ENCODE measurements at regions not wholly inside any gene's neighbourhood (a gene's known extent, or its start where the extent isn't known, plus 50 kb on each side); places are given as distances from the start of the nearest gene placed in this dataset.

DNA sequence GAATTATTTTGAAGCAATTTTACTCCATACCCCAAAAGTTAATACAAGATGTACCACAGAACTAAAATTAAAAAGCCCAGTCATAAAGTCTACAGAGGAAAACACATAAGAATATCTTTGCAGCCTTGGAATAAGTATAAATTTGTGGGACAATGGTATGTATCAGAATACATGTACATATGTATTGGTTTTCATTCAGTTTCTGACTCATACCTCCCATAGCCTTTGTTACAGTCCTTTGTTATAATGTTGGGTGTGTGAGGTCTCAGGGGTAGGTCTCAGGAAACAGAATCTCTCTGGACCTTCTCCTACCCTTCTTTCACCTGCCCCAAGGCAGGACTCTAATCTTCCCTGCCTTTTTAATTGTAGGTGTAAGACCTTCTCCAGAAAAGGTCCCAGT is 1370.7 kb upstream of the CDH2 start:
- no peak for DNase-seq (ENCODE audit: low read depth, low spot score)
- H3K27ac ChIP-seq, result no peak overlapping the region

DNA sequence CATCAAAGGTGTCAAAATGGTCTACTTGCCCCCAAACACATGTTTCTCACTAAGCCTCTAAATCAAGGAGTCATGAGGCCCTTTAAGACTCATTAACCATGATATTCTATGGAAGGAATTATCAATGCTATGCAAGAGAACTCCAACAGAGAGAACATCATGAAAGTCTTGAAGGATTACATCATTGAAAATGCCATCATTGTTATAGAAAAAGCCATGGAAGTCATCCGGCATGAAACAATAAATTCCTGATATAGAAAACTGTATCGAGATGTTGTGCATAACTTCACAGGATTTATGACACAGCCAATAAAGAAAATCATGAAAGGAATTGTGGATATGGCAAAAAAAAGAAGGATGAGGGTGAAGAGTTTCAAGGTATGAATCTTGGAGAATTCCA is 1363.6 kb upstream of the CDH2 start:
- H3K27ac ChIP-seq, result no peak overlapping the region
- DNase-seq (ENCODE audit: low read depth, low spot score), result no peak

DNA sequence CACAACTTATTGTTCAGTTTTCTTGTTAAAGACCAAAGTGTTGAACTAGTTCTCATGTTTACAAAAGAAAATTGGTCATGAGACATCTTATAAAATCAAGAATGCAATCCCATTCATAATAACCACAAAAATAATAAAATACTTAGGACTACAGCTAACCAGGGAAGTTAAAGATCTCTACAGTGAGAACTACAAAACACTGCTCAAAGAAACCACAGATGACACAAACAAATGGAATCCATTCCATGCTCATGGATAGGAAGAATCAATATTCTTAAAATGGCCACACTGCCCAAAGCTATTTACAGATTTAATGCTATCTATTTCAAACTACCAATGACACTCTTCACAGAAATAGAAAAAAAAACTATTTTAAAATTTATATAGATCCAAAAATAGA is 1354.8 kb upstream of the CDH2 start:
- no peak for DNase-seq (ENCODE audit: low read depth, low spot score)
- no peak overlapping the region for H3K27ac ChIP-seq

DNA sequence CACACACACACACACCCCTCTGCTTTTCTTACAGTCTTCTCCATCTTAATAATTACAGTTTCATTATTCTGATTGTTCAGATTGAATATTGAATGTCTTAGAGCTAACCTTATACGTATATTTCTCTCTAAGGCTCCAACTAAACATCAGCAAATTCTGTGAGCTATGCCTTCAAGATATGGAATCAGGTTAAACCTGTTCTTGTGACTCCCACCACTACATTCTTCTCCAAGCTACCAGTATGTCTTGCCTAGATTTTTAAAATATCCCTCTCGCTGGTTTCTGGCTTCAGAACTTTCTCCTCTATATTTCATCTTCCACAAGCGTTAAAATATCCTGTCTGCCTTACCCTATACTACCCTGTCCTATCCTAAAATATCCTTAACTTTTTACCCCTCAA is 1346.4 kb upstream of the CDH2 start:
- no peak for DNase-seq (ENCODE audit: low read depth, low spot score)
- H3K27ac ChIP-seq, result no peak overlapping the region

DNA sequence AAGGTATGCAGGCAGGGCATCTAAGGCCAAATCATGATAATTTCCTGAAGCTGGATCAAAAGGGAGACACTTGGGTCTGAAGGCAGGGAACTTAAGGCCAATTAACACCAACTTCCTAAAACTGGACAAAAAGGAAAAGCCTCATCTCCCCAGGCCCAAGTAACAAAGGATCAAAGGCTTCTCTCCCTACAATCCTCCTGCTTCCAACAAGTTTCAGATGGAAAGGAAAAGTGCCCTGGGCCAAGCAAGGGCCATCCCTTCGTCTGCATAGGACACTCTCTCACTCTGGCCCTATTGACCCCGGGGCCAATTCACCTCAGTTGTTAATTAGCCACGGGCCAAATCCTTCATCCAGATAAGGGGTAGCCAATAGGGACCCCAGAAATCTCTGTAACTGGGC is 1335.8 kb upstream of the CDH2 start:
- no peak for DNase-seq (ENCODE audit: low read depth, low spot score)
- H3K27ac ChIP-seq, result no peak overlapping the region

DNA sequence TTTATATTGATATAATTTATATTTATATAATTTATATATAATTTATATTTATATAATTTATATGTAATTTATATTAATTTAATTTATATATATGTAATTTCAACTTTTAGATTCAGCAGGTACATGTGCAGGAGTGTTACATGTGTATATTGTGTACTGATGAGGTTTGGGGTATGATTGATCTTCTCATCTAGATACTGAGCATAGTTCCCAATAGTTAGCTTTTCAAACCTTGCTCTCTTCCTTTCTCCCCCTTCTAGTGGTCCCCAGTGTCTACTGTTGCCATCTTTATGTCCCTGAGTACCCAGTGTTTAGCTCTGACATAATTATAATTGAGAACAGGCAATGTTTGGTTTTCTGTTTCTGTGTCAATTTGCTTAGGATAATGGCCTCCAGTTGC is 1335.3 kb upstream of the CDH2 start:
- DNase-seq (ENCODE audit: low read depth, low spot score), result no peak
- H3K27ac ChIP-seq, result no peak overlapping the region

DNA sequence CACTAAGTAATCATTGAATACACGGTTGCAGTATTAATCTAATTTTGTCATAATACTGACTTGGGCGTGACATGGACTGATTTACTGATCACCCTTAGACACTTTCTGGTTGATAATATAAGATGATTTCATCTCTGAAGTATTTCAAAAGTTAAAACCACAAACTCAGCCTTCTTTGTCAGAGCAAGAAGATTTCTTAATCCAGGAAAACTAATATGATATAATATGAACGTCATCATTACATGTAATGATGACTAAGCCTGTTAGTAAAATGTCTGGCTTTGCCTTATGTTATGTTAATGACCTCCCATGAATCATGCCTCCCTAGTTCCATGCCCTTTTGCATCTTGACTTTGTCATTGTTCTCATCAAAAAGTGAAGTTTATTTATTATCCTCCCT is 1325.0 kb upstream of the CDH2 start:
- peak; percentile 83 for DNase-seq (ENCODE audit: low read depth, low spot score)

DNA sequence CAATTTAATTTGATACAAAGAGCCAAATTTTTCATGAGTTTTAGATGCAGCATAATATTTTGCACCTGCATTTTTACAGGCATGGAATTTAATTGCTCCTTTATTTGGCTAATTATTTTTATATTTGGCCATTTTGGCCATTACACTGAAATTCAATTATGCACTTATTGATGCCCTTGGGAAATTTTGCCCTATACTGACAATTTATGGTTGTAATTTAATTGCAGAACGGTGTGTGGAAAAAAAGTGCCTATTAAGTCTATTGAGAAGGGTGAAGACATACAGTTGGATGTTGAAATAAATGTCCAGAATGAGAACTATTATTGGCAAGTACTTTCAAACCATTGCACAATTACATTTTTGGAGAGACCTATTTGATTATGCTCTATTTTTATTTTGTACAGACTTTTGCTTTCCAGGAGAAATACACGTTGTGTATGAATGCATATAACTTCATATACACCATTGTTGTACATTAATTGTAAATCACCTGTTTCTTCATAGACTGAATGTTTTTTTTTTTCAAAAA is 1319.3 kb upstream of the CDH2 start:
- no peak for DNase-seq (ENCODE audit: low read depth, low spot score)
- H3K27ac ChIP-seq, result no peak overlapping the region

More for the DNA sequence above, 1325.0 kb upstream of the CDH2 start:
- peak overlapping the region; percentile 67 for H3K27ac ChIP-seq

DNA sequence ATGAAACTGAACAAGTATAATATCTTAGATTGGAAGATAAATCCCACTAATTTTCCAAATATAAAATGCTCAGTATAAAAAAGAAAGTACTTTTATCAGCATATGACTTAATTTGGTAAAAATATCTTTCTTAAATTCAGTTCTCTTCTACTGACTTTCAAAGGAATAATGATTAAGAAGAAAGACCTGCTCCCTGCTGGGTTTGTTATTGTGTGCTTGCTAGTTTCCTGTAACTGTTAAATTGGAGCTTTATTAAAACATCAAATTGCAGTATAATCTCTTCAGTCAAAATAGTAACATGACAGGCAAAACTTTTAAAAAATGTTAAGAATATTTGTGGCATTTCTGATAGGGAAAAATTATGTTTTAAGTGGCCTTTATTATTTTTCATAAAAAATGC is 1317.4 kb upstream of the CDH2 start:
- no peak for DNase-seq (ENCODE audit: low read depth, low spot score)
- no peak overlapping the region for H3K27ac ChIP-seq

DNA sequence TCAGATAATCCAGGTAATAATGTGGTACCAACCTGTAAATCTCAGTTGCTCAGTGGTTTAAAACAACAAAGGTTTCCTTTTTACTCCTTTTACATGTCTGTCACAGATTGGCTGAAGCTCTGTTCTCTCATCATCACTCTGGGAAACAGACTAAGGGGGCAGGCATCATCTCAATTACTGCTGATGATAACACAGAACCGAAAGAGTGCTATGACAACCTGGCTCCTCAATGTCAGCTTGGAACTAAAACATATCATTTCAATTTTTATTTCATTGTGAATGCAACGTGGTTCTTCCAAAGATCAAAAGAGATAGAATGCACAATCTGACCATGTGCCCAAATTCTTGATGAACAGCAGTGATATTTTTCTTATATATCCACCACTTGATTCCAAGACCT is 1315.0 kb upstream of the CDH2 start:
- H3K27ac ChIP-seq, result no peak overlapping the region
- DNase-seq (ENCODE audit: low read depth, low spot score), result no peak

DNA sequence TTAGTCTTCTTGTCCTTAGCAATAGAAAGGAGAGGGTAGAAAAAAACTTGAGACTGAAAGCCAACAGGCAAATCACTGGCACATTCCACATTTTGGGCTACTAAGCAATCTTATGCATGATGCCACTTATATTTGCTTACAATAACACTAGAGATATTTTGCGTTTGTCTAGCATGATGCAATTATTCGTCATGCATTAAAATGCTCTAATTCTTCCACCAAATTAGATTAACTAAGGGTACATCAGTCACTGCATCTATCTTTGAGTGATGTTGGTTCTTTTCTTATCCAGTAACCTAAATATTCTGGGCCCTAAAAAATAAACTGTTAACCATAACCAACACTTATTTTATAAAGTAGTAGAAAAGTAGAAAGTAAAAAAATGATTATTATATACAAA is 1311.7 kb upstream of the CDH2 start:
- no peak overlapping the region for H3K27ac ChIP-seq
- DNase-seq (ENCODE audit: low read depth, low spot score), result no peak

DNA sequence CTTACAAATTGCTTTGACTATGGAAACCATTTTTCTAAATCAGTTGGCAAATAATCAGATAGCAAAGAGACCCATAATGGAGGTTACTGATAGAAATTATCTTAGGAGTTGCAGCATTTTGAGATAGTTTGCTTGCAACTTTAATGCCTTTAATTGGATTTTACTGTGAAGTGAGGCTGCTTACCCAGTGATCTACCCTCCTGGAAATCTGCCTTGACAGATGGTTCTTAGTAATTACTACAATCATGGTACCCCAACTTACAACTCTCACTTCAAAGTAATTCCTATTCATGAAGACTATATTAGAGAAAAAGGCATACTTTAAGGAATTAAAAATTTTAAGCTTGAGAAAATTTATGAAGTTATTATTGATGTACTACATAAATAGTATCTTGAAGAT is 1288.6 kb upstream of the CDH2 start:
- H3K27ac ChIP-seq, result no peak overlapping the region
- no peak for DNase-seq (ENCODE audit: low read depth, low spot score)

DNA sequence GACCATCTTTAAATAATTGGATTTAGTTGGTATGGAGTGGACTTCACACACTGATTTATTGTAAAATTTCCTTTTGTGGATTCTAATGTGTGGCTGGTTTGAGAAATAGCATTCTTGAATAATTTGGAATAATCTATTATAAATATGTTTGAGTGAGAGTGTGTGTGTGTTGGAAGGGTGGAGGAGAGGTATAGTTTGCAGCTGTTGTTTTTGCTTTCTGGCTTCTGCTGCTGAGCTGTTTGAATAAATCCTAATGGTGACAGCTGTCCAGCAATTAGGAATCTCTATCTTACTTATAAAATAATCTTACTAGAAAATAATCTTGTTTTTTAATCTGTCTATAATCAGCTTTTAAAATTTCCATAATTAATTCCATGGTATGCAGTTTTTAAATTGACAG is 1283.0 kb upstream of the CDH2 start:
- H3K27ac ChIP-seq, result no peak overlapping the region
- no peak for DNase-seq (ENCODE audit: low read depth, low spot score)

DNA sequence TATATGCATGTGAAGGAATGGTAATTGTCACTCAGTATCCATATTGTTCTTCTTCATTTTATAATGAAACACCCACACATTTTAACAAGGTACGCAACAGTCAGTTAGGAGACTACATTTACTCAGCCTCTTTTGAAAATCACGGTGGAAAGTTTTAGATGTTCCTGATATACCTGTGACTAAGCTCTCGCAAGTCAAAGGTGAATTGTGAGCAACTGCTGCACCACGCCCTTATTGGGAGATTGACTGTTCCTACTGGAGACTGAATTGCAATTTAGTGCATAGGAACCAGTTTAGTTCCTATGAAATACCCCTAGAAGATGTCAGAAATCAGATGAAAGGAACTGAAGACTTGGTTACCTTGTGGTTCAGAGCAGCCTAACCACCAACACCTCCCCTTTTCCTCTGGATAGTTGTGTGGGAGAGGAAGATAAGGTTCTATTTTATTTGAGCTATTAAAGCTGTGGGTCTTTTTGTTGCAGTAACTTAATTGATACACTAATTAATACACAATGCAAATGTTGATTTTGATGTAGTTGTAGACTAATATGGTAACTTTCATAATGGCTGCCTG is 1280.5 kb upstream of the CDH2 start:
- no peak overlapping the region for H3K27ac ChIP-seq
- DNase-seq (ENCODE audit: low read depth, low spot score), result peak; percentile 49

DNA sequence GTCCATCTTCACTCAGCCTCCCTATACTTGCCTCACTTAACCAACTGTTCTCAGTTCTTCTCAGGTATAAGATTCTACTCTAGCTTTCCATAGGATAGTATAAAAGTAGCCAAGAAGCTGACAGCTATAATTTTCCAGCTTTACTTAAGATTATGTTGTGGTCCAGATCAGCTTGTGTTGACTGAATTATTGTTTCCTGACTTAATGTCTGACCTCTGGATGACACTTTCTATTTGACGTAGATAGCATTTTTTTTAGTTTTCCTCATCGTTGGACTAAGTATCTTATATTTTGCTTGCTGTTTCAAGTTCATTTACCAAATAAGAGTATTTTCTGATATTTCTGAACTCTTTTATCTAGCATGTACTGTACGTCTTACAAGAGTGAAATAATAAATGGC is 1272.5 kb upstream of the CDH2 start:
- no peak for DNase-seq (ENCODE audit: low read depth, low spot score)
- H3K27ac ChIP-seq, result no peak overlapping the region

DNA sequence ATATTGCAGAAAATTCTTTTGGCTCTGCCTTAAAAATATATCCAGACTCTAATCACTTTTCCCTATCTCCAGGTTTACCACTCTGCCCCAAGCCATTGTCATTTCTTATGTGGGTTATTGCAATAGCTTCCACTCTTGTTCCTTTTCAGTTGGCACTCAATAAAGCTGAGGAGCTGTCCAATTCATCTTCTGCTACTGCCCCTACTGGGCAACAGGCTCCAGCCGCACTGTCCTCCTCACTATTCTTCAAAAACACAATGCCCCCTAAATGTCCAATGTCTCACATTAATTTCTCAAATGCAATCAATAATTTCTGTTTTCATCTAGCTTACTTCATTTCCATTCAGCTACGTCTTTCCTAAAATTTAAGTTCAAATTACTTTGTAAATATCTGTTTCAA is 1262.5 kb upstream of the CDH2 start:
- DNase-seq (ENCODE audit: low read depth, low spot score), result no peak
- no peak overlapping the region for H3K27ac ChIP-seq

DNA sequence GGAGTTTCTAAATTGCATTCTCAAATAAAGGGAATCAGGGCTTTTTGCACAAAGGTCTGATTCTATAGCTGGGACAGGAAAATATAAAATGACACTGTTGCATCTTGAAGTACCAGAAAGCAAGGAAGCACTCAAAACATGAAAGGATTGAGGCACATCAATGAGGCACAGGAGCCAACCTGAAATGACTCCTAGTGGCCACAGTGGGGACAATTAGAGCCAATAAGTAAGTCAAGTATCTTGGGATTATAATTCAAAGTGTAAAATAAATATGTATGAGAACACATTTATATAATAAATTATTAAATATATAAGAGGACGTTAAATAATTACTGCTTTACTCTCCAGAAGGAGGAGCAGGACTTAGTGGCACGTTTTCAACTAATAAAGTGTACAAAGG is 1259.5 kb upstream of the CDH2 start:
- DNase-seq (ENCODE audit: low read depth, low spot score), result no peak
- no peak overlapping the region for H3K27ac ChIP-seq

DNA sequence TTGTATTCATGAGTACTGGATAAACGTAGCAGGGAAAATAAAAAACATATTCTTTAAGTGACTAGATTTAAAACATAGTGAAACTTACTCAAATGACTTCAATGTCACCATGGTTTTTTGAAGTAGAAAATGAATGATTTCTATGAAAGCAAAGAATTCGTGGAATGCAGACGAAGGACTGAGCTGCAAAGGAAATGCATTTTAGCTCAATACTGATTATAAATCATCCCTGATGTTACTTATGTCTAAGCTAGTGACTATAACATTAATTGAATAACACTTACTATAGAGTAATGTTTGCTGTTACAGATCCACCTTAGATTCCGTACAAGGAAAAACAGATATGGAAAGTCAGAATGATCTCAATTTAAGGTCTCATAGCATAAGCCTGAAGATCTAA is 1257.7 kb upstream of the CDH2 start:
- no peak for DNase-seq (ENCODE audit: low read depth, low spot score)
- no peak overlapping the region for H3K27ac ChIP-seq

DNA sequence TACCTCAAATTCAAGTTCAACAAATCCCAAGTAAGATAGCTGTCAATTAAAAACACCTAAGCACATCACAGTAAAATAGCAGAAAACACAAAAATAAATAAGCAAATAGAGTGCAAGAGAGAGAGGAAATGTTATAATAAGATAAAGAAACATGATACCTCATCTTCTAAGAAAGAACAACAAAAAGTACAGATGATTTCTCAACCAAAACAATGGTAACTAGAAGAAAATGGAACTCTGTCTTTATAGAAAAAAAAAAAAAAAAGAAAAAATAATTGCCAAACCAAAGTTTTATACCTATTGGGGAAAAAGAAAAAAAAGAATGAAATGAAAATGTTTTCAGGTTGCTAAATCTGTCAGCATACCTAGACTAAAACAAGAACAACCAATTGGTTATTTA is 1253.5 kb upstream of the CDH2 start:
- DNase-seq (ENCODE audit: low read depth, low spot score), result no peak
- no peak overlapping the region for H3K27ac ChIP-seq

DNA sequence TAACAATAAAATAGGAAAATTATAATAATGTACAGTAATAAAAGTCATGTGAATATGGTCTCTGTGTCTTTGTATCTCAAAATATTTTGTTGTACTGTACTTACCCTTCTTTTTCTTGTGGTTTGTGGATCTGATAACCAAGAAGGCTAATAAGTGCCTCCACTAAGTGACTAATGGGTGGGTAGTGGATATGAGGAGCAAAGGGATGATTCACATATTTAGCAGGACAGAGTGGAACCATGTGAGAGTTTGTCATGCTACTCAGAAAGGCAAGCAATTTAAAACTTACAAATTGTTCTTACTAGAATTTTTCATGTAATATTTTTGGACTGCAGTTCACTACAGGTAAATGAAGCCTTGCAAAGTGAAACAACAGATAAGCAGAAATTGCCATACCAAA is 1241.2 kb upstream of the CDH2 start:
- peak; percentile 60 for DNase-seq (ENCODE audit: low read depth, low spot score)
- no peak overlapping the region for H3K27ac ChIP-seq

DNA sequence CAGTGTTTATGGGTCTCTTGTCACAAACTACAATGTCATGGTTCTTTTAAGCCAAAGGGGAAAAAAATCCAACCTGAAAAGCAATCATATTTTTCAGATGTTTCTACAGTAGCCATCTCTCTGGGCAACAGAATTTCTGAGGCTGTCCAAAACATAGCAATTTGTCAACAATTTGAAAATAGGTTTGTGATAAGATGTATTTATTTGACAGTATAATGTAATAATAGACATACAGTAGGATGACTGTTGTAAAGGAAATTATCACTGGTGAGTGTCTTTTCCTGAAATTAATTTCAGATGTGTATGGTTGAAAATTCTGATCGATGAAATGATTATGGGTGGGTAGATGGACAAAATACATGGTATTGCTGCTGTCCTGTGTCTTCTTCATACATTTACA is 1230.1 kb upstream of the CDH2 start:
- no peak for DNase-seq (ENCODE audit: low read depth, low spot score)
- H3K27ac ChIP-seq, result no peak overlapping the region

DNA sequence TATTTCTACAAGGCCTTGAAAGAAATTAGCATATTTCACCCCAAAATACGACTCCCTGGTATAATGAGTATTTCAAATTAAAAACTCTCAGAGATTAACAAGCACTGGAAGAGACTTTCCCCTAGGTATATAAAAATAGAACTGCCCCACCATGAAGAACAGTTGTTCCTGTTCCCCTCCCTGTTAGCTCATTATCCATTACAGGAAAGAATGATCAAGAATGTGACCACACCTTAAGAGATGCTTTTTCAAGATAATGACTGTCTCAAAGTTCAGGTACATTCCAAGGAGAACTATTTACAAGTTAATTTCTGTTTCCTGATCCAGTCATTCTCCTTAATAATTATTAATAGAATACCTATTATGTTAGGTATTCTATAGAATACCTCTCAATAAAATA is 1220.6 kb upstream of the CDH2 start:
- no peak for DNase-seq (ENCODE audit: low read depth, low spot score)
- no peak overlapping the region for H3K27ac ChIP-seq
